ENCODE measurements at regions not wholly inside any gene's neighbourhood (a gene's known extent, or its start where the extent isn't known, plus 50 kb on each side); places are given as distances from the start of the nearest gene placed in this dataset.

DNA sequence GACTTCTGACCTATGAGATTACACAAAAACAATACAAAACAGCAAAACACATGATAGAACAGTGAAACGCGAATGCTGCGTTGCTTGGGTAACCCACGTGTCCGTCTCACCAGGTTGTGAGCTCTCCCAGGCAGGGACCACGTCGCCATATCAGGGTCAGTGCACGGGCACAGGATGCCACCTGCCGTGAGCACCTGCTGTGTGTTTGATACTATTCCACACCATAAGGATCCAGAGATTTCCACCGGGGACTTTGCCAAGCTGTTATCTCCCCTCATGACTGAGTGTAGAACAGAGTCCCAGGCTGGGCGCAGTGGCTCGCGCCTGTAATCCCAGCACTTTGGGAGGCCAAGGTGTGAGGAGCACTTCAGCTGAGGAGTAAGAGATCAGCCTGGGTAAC, 288.0 kb downstream of the BMP7 start:
- Mint-ChIP-seq H3K9me3 (no peaks in the 10 kb centered on the region), H3K27me3 (ENCODE audit: low read depth) (peaks cover 20% of the 10 kb centered on the region), H3K4me1 (ENCODE audit: low read depth) (no peaks in the 10 kb centered on the region), H3K36me3 (ENCODE audit: low read depth) (no peaks in the 10 kb centered on the region), H3K4me3 (no peak overlapping the region), H3K27ac (no peak overlapping the region)

DNA sequence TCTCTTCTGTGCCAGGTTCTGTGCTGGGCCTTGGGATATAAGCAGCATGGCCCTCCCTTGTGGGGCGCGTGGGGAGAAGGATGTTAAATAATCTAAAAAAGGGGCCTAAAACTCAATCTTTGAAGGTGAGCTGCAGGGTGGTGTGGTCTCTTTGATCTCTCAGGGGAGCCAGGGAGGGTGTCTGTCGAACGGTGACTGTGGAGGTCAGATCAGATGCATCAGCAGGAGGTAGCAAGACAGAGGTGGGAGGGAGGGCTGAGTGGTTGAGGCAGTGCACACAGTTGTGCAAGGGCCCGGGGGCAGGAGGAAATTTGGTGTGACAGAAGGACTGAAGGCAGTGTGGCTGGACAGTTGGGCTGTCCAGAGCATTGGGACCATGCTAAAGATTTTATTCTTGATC, 287.3 kb downstream of the BMP7 start:
- Mint-ChIP-seq H3K27ac (no peak overlapping the region), H3K36me3 (ENCODE audit: low read depth) (no peaks in the 10 kb centered on the region), H3K4me1 (ENCODE audit: low read depth) (no peaks in the 10 kb centered on the region), H3K27me3 (ENCODE audit: low read depth) (peaks cover 14% of the 10 kb centered on the region), H3K9me3 (no peaks in the 10 kb centered on the region), H3K4me3 (no peak overlapping the region)

DNA sequence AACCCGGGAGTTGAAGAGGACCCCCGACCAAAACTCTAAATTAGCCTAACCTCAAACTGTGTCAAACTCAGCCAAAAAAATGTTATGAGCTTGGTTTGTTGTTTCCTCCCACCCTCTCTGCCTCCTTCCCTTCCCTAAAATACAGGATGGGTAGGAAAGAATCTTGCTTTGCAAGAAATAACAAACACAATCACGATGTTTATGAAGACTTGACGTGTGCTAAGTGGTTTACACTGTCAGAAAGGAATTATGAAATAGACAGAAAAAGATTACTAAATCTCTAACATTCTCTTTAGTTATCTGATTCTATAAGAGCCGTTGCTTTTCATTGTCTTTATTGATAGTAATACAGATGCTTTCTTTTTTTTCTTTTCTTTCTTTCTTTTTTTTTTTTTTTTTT, 285.1 kb downstream of the BMP7 start:
- Mint-ChIP-seq H3K4me3 (no peak overlapping the region), H3K9me3 (no peaks in the 10 kb centered on the region), H3K27me3 (ENCODE audit: low read depth) (no peaks in the 10 kb centered on the region), H3K27ac (no peak overlapping the region), H3K36me3 (ENCODE audit: low read depth) (no peaks in the 10 kb centered on the region), H3K4me1 (ENCODE audit: low read depth) (no peaks in the 10 kb centered on the region)

DNA sequence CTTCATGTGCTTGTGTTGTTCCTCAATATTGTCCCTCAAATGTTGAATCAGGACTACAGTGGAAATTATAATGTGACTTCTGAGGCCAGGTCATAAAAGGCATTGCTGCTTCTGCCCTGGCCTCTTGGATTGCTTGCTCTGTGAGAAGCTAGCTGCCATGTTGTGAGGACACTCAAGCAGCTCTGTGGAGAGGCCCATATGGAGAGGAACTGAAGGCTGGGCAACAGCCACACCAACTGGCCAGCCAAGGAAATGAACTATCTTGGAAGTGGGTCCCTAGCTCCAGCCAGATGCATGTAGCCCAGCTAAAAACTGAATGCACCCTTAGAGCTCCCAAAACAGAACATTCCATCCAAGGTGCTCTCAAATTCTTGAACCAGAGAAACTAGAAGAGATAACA, 282.6 kb downstream of the BMP7 start:
- Mint-ChIP-seq H3K27ac (no peak overlapping the region), H3K4me1 (ENCODE audit: low read depth) (no peaks in the 10 kb centered on the region), H3K27me3 (ENCODE audit: low read depth) (no peaks in the 10 kb centered on the region), H3K4me3 (no peak overlapping the region), H3K9me3 (no peaks in the 10 kb centered on the region), H3K36me3 (ENCODE audit: low read depth) (no peaks in the 10 kb centered on the region)

DNA sequence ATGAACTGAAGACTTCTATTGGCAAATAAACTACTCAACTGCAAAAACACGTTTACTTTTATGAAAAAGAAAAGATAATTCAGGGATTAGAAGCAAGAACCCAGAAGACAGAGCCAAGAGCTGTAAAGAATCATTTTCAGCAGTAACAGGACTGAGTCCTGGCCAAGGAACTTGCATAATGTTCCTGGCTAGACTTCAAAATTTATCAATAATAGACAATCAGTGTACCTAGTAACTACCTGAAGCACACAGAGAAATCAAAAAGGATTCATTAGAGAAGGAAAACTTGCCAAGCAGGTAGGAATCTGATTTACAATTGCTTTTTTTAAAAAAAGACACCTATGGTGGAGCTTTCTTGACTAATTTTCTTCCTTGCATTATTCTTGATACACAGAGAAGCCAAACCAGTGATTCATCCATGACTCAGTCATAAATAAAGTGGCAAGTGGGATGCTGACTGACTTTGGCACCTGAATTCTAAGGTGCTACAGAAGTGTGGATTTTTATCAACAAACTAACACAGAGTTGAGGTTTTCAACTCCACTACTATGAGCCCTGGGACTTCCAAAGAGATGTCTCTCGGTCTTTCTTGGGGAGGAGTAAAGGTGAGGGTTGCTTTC, 281.3 kb downstream of the BMP7 start:
- no peak overlapping the region for H3K27ac Mint-ChIP-seq
- no peak overlapping the region for H3K4me3 Mint-ChIP-seq
- H3K36me3 Mint-ChIP-seq (ENCODE audit: low read depth), result no peaks in the 10 kb centered on the region
- no peaks in the 10 kb centered on the region for H3K4me1 Mint-ChIP-seq (ENCODE audit: low read depth)
- H3K27me3 Mint-ChIP-seq (ENCODE audit: low read depth), result no peaks in the 10 kb centered on the region
- no peaks in the 10 kb centered on the region for H3K9me3 Mint-ChIP-seq

DNA sequence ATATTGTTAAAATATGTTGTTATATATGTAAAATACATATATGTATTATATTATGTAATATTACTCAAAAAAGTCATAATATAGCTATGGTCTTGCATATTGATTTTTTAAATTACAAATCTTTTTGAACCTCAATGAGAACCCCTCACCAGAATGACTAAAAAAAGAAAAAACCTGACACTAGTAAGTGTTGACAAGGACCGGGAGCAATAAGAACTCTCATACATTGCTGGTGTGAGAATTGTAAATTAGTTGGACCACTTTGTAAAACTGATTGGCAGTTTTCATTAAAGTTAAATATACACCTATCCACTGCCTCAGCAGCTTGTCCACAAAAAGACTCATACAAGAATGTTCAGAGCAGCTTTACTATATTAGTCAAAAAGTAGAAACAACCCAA, 280.0 kb downstream of the BMP7 start:
- H3K27me3 Mint-ChIP-seq (ENCODE audit: low read depth), result no peaks in the 10 kb centered on the region
- no peak overlapping the region for H3K27ac Mint-ChIP-seq
- H3K4me1 Mint-ChIP-seq (ENCODE audit: low read depth), result no peaks in the 10 kb centered on the region
- no peak overlapping the region for H3K4me3 Mint-ChIP-seq
- H3K36me3 Mint-ChIP-seq (ENCODE audit: low read depth), result no peaks in the 10 kb centered on the region
- no peaks in the 10 kb centered on the region for H3K9me3 Mint-ChIP-seq

DNA sequence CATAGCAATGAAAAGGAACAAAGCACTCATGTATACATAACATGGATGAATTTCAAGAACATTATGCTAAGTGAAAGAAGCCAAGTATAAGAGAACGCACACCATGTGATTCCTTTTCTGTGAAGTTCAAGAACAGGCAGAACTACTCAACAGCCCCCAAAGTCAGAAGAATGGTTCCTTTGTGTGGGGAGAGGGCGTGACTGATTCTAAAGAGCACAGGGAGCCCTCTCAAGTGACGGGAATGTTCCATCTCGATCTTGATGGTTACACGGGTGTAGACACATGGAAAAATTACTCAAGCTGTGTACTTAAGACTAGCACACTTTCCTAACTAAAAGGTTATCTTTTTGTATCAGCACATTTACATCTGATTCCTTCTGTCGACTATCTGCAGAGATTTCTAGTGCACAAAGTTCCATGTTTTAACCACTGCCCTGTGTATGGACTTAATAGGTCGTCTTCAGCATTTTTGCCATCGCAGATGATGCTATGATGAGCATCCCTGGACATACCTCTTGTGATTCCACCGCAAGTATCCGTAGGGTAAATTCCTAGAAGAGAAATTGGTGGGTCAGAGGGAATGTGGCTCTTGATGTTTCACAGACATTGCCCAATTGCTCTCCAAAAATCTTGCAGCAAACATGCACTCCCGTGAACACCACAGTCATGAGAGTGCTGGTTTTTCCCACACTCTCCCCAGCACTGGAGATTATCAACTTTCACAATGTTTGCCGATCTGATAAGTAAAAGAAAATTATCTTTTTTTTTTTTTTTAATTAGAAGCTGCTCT, 279.3 kb downstream of the BMP7 start:
- Mint-ChIP-seq H3K4me3 (no peak overlapping the region), H3K4me1 (ENCODE audit: low read depth) (no peaks in the 10 kb centered on the region), H3K27ac (no peak overlapping the region), H3K27me3 (ENCODE audit: low read depth) (no peaks in the 10 kb centered on the region), H3K36me3 (ENCODE audit: low read depth) (no peaks in the 10 kb centered on the region), H3K9me3 (no peaks in the 10 kb centered on the region)

DNA sequence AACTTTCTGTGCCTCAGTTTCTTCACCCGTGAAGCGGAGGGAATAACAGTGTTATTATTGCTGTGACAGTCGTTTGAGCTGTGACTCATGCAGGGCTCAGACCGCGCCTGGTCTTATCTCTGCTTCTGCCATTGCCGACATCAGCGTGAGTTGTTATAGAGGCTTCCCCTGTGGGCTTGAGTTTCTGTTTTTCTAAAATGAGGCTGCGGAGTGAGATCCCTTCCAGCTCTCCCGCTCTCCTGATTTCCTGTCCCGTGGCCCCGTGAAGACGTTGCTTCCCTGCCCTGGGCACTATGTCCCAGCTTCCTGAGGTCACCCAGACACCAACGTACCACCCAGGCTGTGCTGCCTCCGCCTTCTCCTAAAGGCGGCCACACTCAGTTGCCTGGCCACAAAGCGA, 278.5 kb downstream of the BMP7 start:
- Mint-ChIP-seq H3K4me3 (no peak overlapping the region), H3K9me3 (no peaks in the 10 kb centered on the region), H3K36me3 (ENCODE audit: low read depth) (no peaks in the 10 kb centered on the region), H3K27me3 (ENCODE audit: low read depth) (no peaks in the 10 kb centered on the region), H3K27ac (no peak overlapping the region), H3K4me1 (ENCODE audit: low read depth) (no peaks in the 10 kb centered on the region)

DNA sequence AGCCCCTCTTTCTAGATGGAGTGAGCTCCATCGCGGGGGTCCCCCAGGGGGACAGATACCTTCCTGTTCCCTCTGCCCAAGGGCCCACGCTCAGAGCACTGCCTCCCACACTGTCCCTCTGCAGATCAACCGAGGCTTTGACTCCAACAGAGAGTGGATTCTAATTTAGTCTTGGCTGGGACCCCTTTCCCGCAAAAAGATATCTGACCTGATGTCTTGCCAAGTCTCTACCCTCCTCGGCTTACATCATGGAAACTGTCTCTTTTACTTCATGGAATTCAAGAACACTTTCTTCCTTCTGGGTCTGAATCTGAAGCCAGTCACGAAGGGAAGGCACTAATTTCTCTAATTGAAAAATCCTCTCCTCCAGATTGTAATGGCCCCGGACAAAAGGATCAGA, 278.0 kb downstream of the BMP7 start:
- no peak overlapping the region for H3K27ac Mint-ChIP-seq
- no peaks in the 10 kb centered on the region for H3K9me3 Mint-ChIP-seq
- H3K27me3 Mint-ChIP-seq (ENCODE audit: low read depth), result no peaks in the 10 kb centered on the region
- no peaks in the 10 kb centered on the region for H3K36me3 Mint-ChIP-seq (ENCODE audit: low read depth)
- no peak overlapping the region for H3K4me3 Mint-ChIP-seq
- no peaks in the 10 kb centered on the region for H3K4me1 Mint-ChIP-seq (ENCODE audit: low read depth)

DNA sequence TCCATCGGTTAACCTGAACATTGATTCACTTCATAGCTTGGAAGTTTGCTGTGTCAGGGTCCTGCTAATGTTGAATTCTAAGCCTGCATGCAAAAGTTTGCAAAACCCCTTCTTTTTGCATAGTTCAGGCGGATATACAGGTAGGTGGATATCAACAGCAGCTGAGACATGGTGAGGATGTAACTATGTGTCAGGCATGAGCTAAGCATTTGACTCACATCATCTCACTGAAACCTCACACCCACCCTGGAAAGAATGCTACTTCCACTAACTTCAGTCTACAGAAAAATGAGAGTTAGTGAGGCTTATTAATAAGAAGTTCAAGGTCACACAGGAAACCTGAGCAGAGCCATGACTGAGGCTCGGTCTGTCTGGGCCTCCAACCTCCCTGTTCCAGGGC, 276.9 kb downstream of the BMP7 start:
- Mint-ChIP-seq H3K9me3 (no peaks in the 10 kb centered on the region), H3K27me3 (ENCODE audit: low read depth) (no peaks in the 10 kb centered on the region), H3K27ac (no peak overlapping the region), H3K4me1 (ENCODE audit: low read depth) (no peaks in the 10 kb centered on the region), H3K36me3 (ENCODE audit: low read depth) (no peaks in the 10 kb centered on the region), H3K4me3 (no peak overlapping the region)

DNA sequence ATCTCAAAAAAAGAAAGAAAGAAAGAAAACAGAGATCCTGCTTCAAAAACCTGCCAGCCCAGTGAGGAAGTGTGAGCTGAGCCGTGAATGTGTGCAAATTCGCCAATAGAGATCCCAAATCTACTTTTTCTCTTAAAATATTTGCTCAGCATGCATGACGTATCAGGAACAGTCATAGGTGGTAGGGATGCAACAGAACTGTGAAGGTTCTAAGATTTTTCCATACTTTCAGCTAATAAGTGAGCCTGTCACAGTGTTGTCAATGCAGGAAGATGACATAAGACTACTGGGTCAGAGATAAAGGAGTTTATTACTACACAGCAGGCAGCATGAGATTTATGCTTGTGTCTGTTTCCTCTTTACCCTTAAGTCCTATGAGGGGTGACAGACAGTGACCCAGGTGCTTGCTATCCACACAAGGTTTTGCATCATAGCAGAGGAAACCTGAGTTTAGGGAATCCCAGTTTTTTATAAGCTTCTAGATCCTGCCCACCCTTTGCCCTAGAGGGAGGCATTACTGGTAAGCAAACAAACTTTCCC, 273.4 kb downstream of the BMP7 start:
- no peak overlapping the region for H3K27ac Mint-ChIP-seq
- H3K4me1 Mint-ChIP-seq (ENCODE audit: low read depth), result no peaks in the 10 kb centered on the region
- H3K36me3 Mint-ChIP-seq (ENCODE audit: low read depth), result no peaks in the 10 kb centered on the region
- H3K9me3 Mint-ChIP-seq, result peaks cover 3% of the 10 kb centered on the region
- no peaks in the 10 kb centered on the region for H3K27me3 Mint-ChIP-seq (ENCODE audit: low read depth)
- no peak overlapping the region for H3K4me3 Mint-ChIP-seq

DNA sequence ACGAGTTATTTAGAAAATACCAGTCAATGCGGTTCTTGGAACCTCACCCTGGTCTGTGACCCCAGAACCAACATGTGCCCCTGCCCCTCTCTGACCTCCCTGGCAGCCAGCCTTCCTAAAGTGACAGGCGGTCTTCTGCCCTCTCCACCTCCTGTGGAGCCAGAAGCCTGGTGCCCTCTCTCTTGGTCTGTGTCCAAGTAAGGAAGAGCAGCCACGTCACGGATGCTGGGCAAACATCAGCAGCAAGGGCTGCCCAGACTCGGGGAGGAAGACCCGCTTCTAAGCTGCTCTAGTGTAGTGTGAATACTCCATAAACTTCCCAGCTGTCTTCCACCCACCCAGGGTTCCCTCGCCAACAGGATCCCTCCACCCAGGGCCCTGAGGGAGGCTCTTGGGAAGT, 272.4 kb downstream of the BMP7 start:
- Mint-ChIP-seq H3K9me3 (peaks cover 3% of the 10 kb centered on the region), H3K27me3 (ENCODE audit: low read depth) (no peaks in the 10 kb centered on the region), H3K4me3 (no peak overlapping the region), H3K4me1 (ENCODE audit: low read depth) (no peaks in the 10 kb centered on the region), H3K36me3 (ENCODE audit: low read depth) (no peaks in the 10 kb centered on the region), H3K27ac (no peak overlapping the region)

DNA sequence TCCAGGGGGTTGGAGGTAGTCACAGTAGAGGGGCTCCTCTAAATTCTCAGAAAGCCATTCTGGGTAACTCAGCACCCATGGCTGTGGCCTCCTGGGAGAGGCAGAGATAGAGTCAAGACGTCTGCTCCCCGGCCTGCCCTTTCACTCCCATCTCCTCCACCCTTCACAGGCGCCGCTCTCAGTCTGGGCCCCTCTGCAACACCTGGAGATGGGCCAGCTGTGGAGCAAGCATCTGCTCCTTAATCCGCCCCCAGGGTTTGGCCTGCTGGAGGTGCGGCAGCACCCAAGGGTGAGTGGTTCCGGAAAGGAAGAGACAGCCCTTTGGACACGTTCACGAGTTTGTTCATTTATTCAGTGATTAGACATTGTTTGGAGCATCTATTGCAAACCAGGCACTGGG, 271.3 kb downstream of the BMP7 start:
- Mint-ChIP-seq H3K4me1 (ENCODE audit: low read depth) (no peaks in the 10 kb centered on the region), H3K9me3 (peaks cover 3% of the 10 kb centered on the region), H3K27me3 (ENCODE audit: low read depth) (no peaks in the 10 kb centered on the region), H3K27ac (no peak overlapping the region), H3K4me3 (no peak overlapping the region), H3K36me3 (ENCODE audit: low read depth) (no peaks in the 10 kb centered on the region)

DNA sequence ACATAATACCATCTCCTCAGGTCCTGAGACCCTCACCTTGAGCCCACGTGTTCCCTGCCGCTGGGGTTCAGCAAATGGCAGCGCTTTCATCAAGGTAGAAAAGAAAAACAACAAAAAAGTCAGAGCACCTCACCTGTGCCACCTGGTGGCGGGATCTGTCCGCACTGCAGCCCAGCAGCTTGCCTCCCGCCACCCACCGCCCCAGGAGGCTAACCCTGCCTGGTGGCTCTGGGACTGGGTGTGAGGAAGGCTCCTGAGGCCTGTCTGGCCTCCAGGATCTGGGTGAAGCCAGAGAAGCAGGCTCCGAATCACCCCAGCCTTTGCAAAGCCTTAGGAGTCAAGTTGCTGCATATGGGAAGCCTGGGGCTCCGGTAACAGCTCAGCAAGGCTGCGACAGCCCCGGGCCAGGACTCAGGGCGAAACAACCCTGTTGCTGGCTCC, 270.8 kb downstream of the BMP7 start:
- Mint-ChIP-seq H3K4me3 (no peak overlapping the region), H3K27ac (no peak overlapping the region), H3K27me3 (ENCODE audit: low read depth) (no peaks in the 10 kb centered on the region), H3K9me3 (peaks cover 3% of the 10 kb centered on the region), H3K36me3 (ENCODE audit: low read depth) (no peaks in the 10 kb centered on the region), H3K4me1 (ENCODE audit: low read depth) (no peaks in the 10 kb centered on the region)

DNA sequence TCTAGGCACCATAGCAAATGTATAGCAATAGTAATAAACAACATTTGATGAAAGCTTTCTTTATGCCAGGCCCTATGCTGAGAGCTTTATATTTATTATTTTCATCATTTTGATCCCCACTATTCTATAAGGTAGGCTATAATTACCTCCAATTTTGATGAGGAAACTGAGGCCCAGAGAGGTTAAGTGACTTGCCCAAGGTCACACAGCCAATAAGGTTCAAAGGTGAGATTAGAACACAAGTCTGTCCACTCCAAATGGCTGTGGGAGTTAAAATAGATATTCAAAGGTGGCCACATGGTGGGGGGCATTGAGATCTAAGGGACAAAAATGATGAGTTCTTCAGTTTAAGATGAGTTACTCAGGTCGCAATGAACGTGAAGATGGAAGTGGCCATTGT, 269.9 kb downstream of the BMP7 start:
- Mint-ChIP-seq H3K4me3 (no peak overlapping the region), H3K4me1 (ENCODE audit: low read depth) (no peaks in the 10 kb centered on the region), H3K9me3 (peaks cover 3% of the 10 kb centered on the region), H3K27me3 (ENCODE audit: low read depth) (no peaks in the 10 kb centered on the region), H3K27ac (no peak overlapping the region), H3K36me3 (ENCODE audit: low read depth) (no peaks in the 10 kb centered on the region)

Data from T-helper 1 cell treated with Interleukin-12 subunit alpha and Interleukin-12 subunit beta and Interleukin-4 antibody, amounts not matched to agents 30 μg/mL and 1 μg/mL, for 36 hours (primary cell).